OCI-LY1 (cell line): ENCODE measurements at regions not wholly inside any gene's neighbourhood (a gene's known extent, or its start where the extent isn't known, plus 50 kb on each side); places are given as distances from the start of the nearest gene placed in this dataset.

ENCODE experiments used
- H2AFZ ChIP-seq: fragments of 200-600 bp; sonication (generic), shearing (Covaris generic); 2 replicates; pipeline ENCODE4 v1.6.0; 2014; ENCODE audit warnings: antibody characterized with exemption, mild to moderate bottlenecking, low read length
- H3F3A ChIP-seq: fragments of 200-600 bp; sonication (generic), shearing (Covaris generic); 2 replicates; pipeline ENCODE4 v1.6.0; 2014; ENCODE audit warnings: mild to moderate bottlenecking, antibody characterized with exemption, low read length, moderate library complexity; ENCODE audit not compliant: insufficient read depth
- H3K27ac ChIP-seq: fragments of 200-600 bp; sonication (generic); 2 replicates; pipeline ENCODE4 v1.5.1; 2014; ENCODE audit warnings: low read length, mixed run types, mild to moderate bottlenecking, low read depth; ENCODE audit not compliant: poor library complexity, severe bottlenecking
- H3K27me3 ChIP-seq: fragments of 200-600 bp; sonication (generic); 2 replicates; pipeline ENCODE4 v1.6.0; 2014; ENCODE audit warnings: antibody characterized with exemption, mild to moderate bottlenecking, low read length, moderate library complexity; ENCODE audit not compliant: insufficient read depth
- H3K36me3 ChIP-seq: fragments of 200-600 bp; sonication (generic); 2 replicates; pipeline ENCODE4 v1.6.1; 2014; ENCODE audit warnings: mild to moderate bottlenecking, antibody characterized with exemption, low read length, moderate library complexity, mixed read lengths; ENCODE audit not compliant: insufficient read depth
- H3K4me1 ChIP-seq: fragments of 200-600 bp; sonication (generic); 2 replicates; pipeline ENCODE4 v1.5.1; 2014; ENCODE audit warnings: mild to moderate bottlenecking, low read length, moderate library complexity; ENCODE audit not compliant: insufficient read depth, severe bottlenecking
- H3K4me2 ChIP-seq: fragments of 200-600 bp; sonication (generic), shearing (Covaris generic); 2 replicates; pipeline ENCODE4 v1.6.1; 2014; ENCODE audit warnings: low read length
- H3K4me3 ChIP-seq: fragments of 200-600 bp; sonication (generic); 2 replicates; pipeline ENCODE4 v1.5.1; 2014; ENCODE audit warnings: low read length, low read depth, mild to moderate bottlenecking, mixed read lengths; ENCODE audit not compliant: poor library complexity, severe bottlenecking
- H3K79me2 ChIP-seq: fragments of 200-600 bp; shearing (Covaris generic); 2 replicates; pipeline ENCODE4 v1.6.1; 2016; ENCODE audit warnings: mixed run types, low read length, mixed read lengths; ENCODE audit not compliant: insufficient read depth
- H3K9ac ChIP-seq: fragments of 200-600 bp; sonication (generic), shearing (Covaris generic); 2 replicates; pipeline ENCODE4 v1.6.1; 2014; ENCODE audit warnings: mild to moderate bottlenecking, low read length, mixed read lengths
- H3K9me2 ChIP-seq: fragments of 200-600 bp; sonication (generic), shearing (Covaris generic); 2 replicates; pipeline ENCODE4 v1.6.1; 2014; ENCODE audit warnings: low read depth, mild to moderate bottlenecking, low read length, mixed read lengths
- H3K9me3 ChIP-seq: fragments of 200-600 bp; shearing (Covaris generic); 2 replicates; pipeline ENCODE4 v1.6.1; 2014; ENCODE audit warnings: low read length, mixed read lengths
- H4K20me1 ChIP-seq: fragments of 200-600 bp; sonication (generic), shearing (Covaris generic); 2 replicates; pipeline ENCODE4 v1.6.0; 2016; ENCODE audit warnings: mild to moderate bottlenecking, low read length; ENCODE audit not compliant: insufficient read depth
- CTCF ChIP-seq: fragments of 200-600 bp; sonication (generic), shearing (Covaris generic); IDR thresholded peaks from 2 replicates; pipeline ENCODE4 v1.5.1; 2017; ENCODE audit warnings: mild to moderate bottlenecking, antibody characterized with exemption, low read length, moderate library complexity, mixed read lengths
- EZH2 ChIP-seq: fragments of 200-600 bp; sonication (generic), shearing (Covaris generic); IDR thresholded peaks from 2 replicates; pipeline ENCODE4 v1.8.0; 2017; ENCODE audit warnings: borderline replicate concordance, mixed run types, mild to moderate bottlenecking, antibody characterized with exemption, low read length, moderate library complexity, mixed read lengths

- Histone ChIP-seq H3K9me3 (no peaks in the 10 kb centered on the region), H2AFZ (no peak overlapping the region), H3K9ac (no peak overlapping the region), H3K27me3 (no peaks in the 10 kb centered on the region), H3K79me2 (no peaks in the 10 kb centered on the region), H4K20me1 (no peaks in the 10 kb centered on the region), H3K9me2 (no peaks in the 10 kb centered on the region), H3K4me1 (no peaks in the 10 kb centered on the region), H3K36me3 (no peaks in the 10 kb centered on the region), H3K4me3 (no peak overlapping the region), H3K27ac (no peak overlapping the region), H3K4me2 (no peak overlapping the region), H3F3A (no peaks in the 10 kb centered on the region)
- TF ChIP-seq CTCF (no peak), EZH2 (no peak)
These were observed 1195.3 kb upstream of the SEMA6A start for GRCh38 chr5:117769877-117770276.

- Histone ChIP-seq H3K9me3 (no peaks in the 10 kb centered on the region), H3K79me2 (no peaks in the 10 kb centered on the region), H3K27ac (no peak overlapping the region), H3K9me2 (no peaks in the 10 kb centered on the region), H3F3A (no peaks in the 10 kb centered on the region), H3K36me3 (no peaks in the 10 kb centered on the region), H3K27me3 (no peaks in the 10 kb centered on the region), H2AFZ (no peak overlapping the region), H3K9ac (no peak overlapping the region), H3K4me3 (no peak overlapping the region), H3K4me2 (no peak overlapping the region), H4K20me1 (no peaks in the 10 kb centered on the region), H3K4me1 (no peaks in the 10 kb centered on the region)
- TF ChIP-seq EZH2 (no peak), CTCF (no peak)
These were observed 1188.6 kb upstream of the SEMA6A start for GRCh38 chr5:117763271-117763670.

GRCh38 chr5:117761186-117761585 is 1186.6 kb upstream of the SEMA6A start:
- Histone ChIP-seq H3K27ac (no peak overlapping the region), H3K4me2 (no peak overlapping the region), H2AFZ (no peak overlapping the region)

More at GRCh38 chr5:117761186-117761585, 1186.6 kb upstream of the SEMA6A start:
- Histone ChIP-seq H3K27me3 (no peaks in the 10 kb centered on the region), H3K9me3 (no peaks in the 10 kb centered on the region), H3K36me3 (no peaks in the 10 kb centered on the region), H3K4me3 (no peak overlapping the region), H3F3A (no peaks in the 10 kb centered on the region), H3K9ac (no peak overlapping the region), H4K20me1 (no peaks in the 10 kb centered on the region), H3K4me1 (no peaks in the 10 kb centered on the region), H3K79me2 (no peaks in the 10 kb centered on the region), H3K9me2 (no peaks in the 10 kb centered on the region)
- TF ChIP-seq EZH2 (no peak), CTCF (no peak)
